ENCODE measurements at regions not wholly inside any gene's neighbourhood (a gene's known extent, or its start where the extent isn't known, plus 50 kb on each side); places are given as distances from the start of the nearest gene placed in this dataset.

- DNase-seq (ENCODE audit: low spot score) = no peak
- in situ Hi-C loops (cut with MboI; ENCODE audit: low pct_unique_long_range_greater_than_20kb, low sequenced_read_pairs, unreplicated experiment) = no loop called here
- TF ChIP-seq, protein P1, sequence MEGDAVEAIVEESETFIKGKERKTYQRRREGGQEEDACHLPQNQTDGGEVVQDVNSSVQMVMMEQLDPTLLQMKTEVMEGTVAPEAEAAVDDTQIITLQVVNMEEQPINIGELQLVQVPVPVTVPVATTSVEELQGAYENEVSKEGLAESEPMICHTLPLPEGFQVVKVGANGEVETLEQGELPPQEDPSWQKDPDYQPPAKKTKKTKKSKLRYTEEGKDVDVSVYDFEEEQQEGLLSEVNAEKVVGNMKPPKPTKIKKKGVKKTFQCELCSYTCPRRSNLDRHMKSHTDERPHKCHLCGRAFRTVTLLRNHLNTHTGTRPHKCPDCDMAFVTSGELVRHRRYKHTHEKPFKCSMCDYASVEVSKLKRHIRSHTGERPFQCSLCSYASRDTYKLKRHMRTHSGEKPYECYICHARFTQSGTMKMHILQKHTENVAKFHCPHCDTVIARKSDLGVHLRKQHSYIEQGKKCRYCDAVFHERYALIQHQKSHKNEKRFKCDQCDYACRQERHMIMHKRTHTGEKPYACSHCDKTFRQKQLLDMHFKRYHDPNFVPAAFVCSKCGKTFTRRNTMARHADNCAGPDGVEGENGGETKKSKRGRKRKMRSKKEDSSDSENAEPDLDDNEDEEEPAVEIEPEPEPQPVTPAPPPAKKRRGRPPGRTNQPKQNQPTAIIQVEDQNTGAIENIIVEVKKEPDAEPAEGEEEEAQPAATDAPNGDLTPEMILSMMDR (IDR thresholded peaks at IDR 0.05; ENCODE audit: extremely low read depth, insufficient read depth, missing control alignments) = no peak
Measured at GRCh38 chr3:148441191-148441590, 256.5 kb upstream of the AGTR1 start.

DNA sequence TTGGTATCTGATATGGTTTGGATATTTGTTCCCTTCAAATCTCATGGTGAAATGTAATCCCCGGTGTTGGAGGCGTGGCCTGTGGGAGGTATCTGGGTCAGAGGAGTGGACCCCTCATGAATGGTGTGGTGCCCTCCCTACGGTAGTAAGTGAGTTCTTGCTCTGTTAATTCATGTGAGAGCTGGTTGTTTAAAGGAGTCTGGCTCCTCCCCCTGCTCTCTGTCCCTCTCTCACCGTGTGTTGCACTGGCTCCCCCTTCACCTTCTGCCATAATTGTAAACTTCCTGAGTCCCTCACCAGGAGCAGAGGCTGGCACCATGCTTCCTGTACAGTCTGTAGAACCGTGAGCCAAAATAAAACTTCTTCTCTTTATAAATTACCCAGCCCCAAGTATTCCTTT lies 246.9 kb upstream of the AGTR1 start:
- in situ Hi-C loops (cut with MboI; ENCODE audit: low pct_unique_long_range_greater_than_20kb, low sequenced_read_pairs, unreplicated experiment) = no loop called here
- TF ChIP-seq, protein P1 (IDR thresholded peaks at IDR 0.05; ENCODE audit: extremely low read depth, insufficient read depth, missing control alignments) = no peak
- no peak for DNase-seq (ENCODE audit: low spot score)

DNA sequence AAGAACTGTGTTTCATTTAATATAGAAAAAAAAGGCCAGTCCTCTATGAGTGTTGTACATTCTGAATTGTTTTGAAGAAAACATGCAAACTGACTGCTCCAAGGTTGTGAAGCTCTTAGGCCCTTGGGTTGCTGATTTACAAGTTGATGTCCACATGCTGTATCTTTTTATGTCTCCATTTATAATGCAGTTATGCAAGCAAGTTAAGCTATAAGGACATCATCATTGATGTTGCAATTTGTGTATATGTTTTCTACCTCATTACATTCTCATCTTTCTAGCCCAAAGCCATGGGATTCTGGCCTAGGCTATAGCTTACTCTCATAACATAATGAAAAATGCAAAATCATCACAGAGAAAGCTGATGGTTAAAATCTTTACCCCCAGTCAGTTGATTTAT lies 245.7 kb upstream of the AGTR1 start:
- TF ChIP-seq, protein P1 (IDR thresholded peaks at IDR 0.05; ENCODE audit: extremely low read depth, insufficient read depth, missing control alignments) = no peak
- DNase-seq (ENCODE audit: low spot score) = no peak
- in situ Hi-C loops (cut with MboI; ENCODE audit: low pct_unique_long_range_greater_than_20kb, low sequenced_read_pairs, unreplicated experiment) = no loop called here

GRCh38 chr3:148453781-148454191 lies 243.9 kb upstream of the AGTR1 start:
- TF ChIP-seq, protein P1 (IDR thresholded peaks at IDR 0.05; ENCODE audit: extremely low read depth, insufficient read depth, missing control alignments) = no peak
- in situ Hi-C loops (cut with MboI; ENCODE audit: low pct_unique_long_range_greater_than_20kb, low sequenced_read_pairs, unreplicated experiment) = no loop called here
- DNase-seq (ENCODE audit: low spot score) = no peak

- TF ChIP-seq, protein P1 (IDR thresholded peaks at IDR 0.05; ENCODE audit: extremely low read depth, insufficient read depth, missing control alignments) = no peak
- in situ Hi-C loops (cut with MboI; ENCODE audit: low pct_unique_long_range_greater_than_20kb, low sequenced_read_pairs, unreplicated experiment) = no loop called here
Measured at GRCh38 chr3:148455098-148455497, 242.6 kb upstream of the AGTR1 start.

GRCh38 chr3:148457886-148458285 lies 239.8 kb upstream of the AGTR1 start:
- in situ Hi-C loops (cut with MboI; ENCODE audit: low pct_unique_long_range_greater_than_20kb, low sequenced_read_pairs, unreplicated experiment) = no loop called here
- no peak for DNase-seq (ENCODE audit: low spot score)
- TF ChIP-seq, protein P1 (IDR thresholded peaks at IDR 0.05; ENCODE audit: extremely low read depth, insufficient read depth, missing control alignments) = no peak

More at GRCh38 chr3:148455098-148455497, 242.6 kb upstream of the AGTR1 start:
- no peak for DNase-seq (ENCODE audit: low spot score)

Data from GM13977 (cell line).